HG02610 (cell line): ENCODE measurements at regions not wholly inside any gene's neighbourhood (a gene's known extent, or its start where the extent isn't known, plus 50 kb on each side); places are given as distances from the start of the nearest gene placed in this dataset.
A peak's percentile ranks its signal among the peaks of the same experiment; 100 is the strongest.

ENCODE experiments used
- ATAC-seq: cut with Tn5 transposase; IDR thresholded peaks from one replicate; pipeline ENCODE4 v1.9.1; 2021; ENCODE audit warnings: mild to moderate bottlenecking, moderate library complexity; ENCODE audit not compliant: unreplicated experiment

- no peak for ATAC-seq
Measured at GRCh38 chr18:25962919-25963318, 127.5 kb downstream of the SS18 start.

GRCh38 chr18:25962176-25962575 lies 128.2 kb downstream of the SS18 start:
- ATAC-seq, result no peak

GRCh38 chr18:25957017-25957416 lies 133.4 kb downstream of the SS18 start:
- no peak for ATAC-seq

GRCh38 chr18:25953111-25953510 lies 137.3 kb downstream of the SS18 start:
- no peak for ATAC-seq

- no peak for ATAC-seq
Measured at GRCh38 chr18:25950321-25950720, 140.1 kb downstream of the SS18 start.

- no peak for ATAC-seq
Measured at GRCh38 chr18:25946540-25946939, 143.9 kb downstream of the SS18 start.

GRCh38 chr18:25935356-25935755 lies 155.1 kb downstream of the SS18 start:
- ATAC-seq, result no peak

GRCh38 chr18:25931126-25931525 lies 159.3 kb downstream of the SS18 start:
- ATAC-seq, result no peak

GRCh38 chr18:25929787-25930186 lies 160.6 kb downstream of the SS18 start:
- ATAC-seq, result no peak

- no peak for ATAC-seq
Measured at GRCh38 chr18:25927830-25928229, 162.6 kb downstream of the SS18 start.

GRCh38 chr18:25923193-25923592 lies 167.2 kb downstream of the SS18 start:
- ATAC-seq, result no peak

- peak; percentile 66 for ATAC-seq
Measured at GRCh38 chr18:25921677-25922421, 168.6 kb downstream of the SS18 start.

GRCh38 chr18:25915907-25916306 lies 174.5 kb downstream of the SS18 start:
- ATAC-seq, result no peak

GRCh38 chr18:25898965-25899364 lies 191.4 kb downstream of the SS18 start:
- no peak for ATAC-seq

- no peak for ATAC-seq
Measured at GRCh38 chr18:25896956-25897355, 193.5 kb downstream of the SS18 start.

- ATAC-seq, result peak; percentile 68
Measured at GRCh38 chr18:25896178-25896780, 194.1 kb downstream of the SS18 start.

GRCh38 chr18:25895518-25895917 lies 194.9 kb downstream of the SS18 start:
- no peak for ATAC-seq

- ATAC-seq, result no peak
Measured at GRCh38 chr18:25886283-25886682, 204.1 kb downstream of the SS18 start.

GRCh38 chr18:25883091-25883490 lies 207.3 kb downstream of the SS18 start:
- ATAC-seq, result no peak

- ATAC-seq, result no peak
Measured at GRCh38 chr18:25881149-25881548, 209.3 kb downstream of the SS18 start.

GRCh38 chr18:25880441-25880840 lies 210.0 kb downstream of the SS18 start:
- ATAC-seq, result no peak

GRCh38 chr18:25876330-25876948 lies 214.0 kb downstream of the SS18 start:
- no peak for ATAC-seq
